ENCODE measurements at regions not wholly inside any gene's neighbourhood (a gene's known extent, or its start where the extent isn't known, plus 50 kb on each side); places are given as distances from the start of the nearest gene placed in this dataset.

- intact Hi-C loops (cut with micrococcal nuclease; ENCODE audit: unreplicated experiment) (no loop called here), in situ Hi-C loops (cut with HindIII; ENCODE audit: low pct_unique_long_range_greater_than_20kb, low sequenced_read_pairs) (no loop called here)
- Histone ChIP-seq H3K27ac (ENCODE audit: low read length) (no peak overlapping the region), H3K4me3 (ENCODE audit: low read depth in 2 of 2, low read length in 2 of 2) (no peak overlapping the region), H3K4me1 (ENCODE audit: control insufficient read depth, insufficient read depth, low read length) (no peaks in the 10 kb centered on the region), H3K9me3 (ENCODE audit: control insufficient read depth, insufficient read depth, low read depth, low read length) (no peaks in the 10 kb centered on the region), H3K36me3 (ENCODE audit: control insufficient read depth, insufficient read depth, low read length) (no peaks in the 10 kb centered on the region), H3K27me3 (ENCODE audit: control insufficient read depth, insufficient read depth, low read length) (no peaks in the 10 kb centered on the region)
- ChIA-PET POLR2A (no interaction called here), CTCF (no interaction called here)
- ATAC-seq (no peak), DNase-seq (ENCODE audit: low read depth, low spot score) (no peak)
- BruUV-seq (replicated peaks): no TSS peak
- TF ChIP-seq TCF7L2 (IDR thresholded peaks at IDR 0.05; ENCODE audit: low read depth, low read length) (no peak), POLR2AphosphoS5 (IDR thresholded peaks at IDR 0.05; ENCODE audit: low read depth, low read length) (no peak), SIN3A (IDR thresholded peaks at IDR 0.05; ENCODE audit: borderline replicate concordance, insufficient read depth, low read depth, low read length) (no peak)
- TF ChIP-seq, protein P1, sequence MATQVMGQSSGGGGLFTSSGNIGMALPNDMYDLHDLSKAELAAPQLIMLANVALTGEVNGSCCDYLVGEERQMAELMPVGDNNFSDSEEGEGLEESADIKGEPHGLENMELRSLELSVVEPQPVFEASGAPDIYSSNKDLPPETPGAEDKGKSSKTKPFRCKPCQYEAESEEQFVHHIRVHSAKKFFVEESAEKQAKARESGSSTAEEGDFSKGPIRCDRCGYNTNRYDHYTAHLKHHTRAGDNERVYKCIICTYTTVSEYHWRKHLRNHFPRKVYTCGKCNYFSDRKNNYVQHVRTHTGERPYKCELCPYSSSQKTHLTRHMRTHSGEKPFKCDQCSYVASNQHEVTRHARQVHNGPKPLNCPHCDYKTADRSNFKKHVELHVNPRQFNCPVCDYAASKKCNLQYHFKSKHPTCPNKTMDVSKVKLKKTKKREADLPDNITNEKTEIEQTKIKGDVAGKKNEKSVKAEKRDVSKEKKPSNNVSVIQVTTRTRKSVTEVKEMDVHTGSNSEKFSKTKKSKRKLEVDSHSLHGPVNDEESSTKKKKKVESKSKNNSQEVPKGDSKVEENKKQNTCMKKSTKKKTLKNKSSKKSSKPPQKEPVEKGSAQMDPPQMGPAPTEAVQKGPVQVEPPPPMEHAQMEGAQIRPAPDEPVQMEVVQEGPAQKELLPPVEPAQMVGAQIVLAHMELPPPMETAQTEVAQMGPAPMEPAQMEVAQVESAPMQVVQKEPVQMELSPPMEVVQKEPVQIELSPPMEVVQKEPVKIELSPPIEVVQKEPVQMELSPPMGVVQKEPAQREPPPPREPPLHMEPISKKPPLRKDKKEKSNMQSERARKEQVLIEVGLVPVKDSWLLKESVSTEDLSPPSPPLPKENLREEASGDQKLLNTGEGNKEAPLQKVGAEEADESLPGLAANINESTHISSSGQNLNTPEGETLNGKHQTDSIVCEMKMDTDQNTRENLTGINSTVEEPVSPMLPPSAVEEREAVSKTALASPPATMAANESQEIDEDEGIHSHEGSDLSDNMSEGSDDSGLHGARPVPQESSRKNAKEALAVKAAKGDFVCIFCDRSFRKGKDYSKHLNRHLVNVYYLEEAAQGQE (IDR thresholded peaks at IDR 0.05; ENCODE audit: insufficient read depth in 1 of 2, low read depth in 2 of 2, low read length in 1 of 2): no peak
Measured at GRCh38 chr5:17709011-17709710, 74.9 kb downstream of the TAF11L14 start.

GRCh38 chr5:17713301-17713700, 79.0 kb downstream of the TAF11L14 start:
- Histone ChIP-seq H3K36me3 (ENCODE audit: control insufficient read depth, insufficient read depth, low read length) (no peaks in the 10 kb centered on the region), H3K9me3 (ENCODE audit: control insufficient read depth, insufficient read depth, low read depth, low read length) (no peaks in the 10 kb centered on the region), H3K27ac (ENCODE audit: low read length) (no peak overlapping the region), H3K4me1 (ENCODE audit: control insufficient read depth, insufficient read depth, low read length) (no peaks in the 10 kb centered on the region), H3K4me3 (ENCODE audit: low read depth in 2 of 2, low read length in 2 of 2) (no peak overlapping the region), H3K27me3 (ENCODE audit: control insufficient read depth, insufficient read depth, low read length) (no peaks in the 10 kb centered on the region)
- intact Hi-C loops (cut with micrococcal nuclease; ENCODE audit: unreplicated experiment): no loop called here
- in situ Hi-C loops (cut with HindIII; ENCODE audit: low pct_unique_long_range_greater_than_20kb, low sequenced_read_pairs): no loop called here
- DNase-seq (ENCODE audit: low read depth, low spot score) (no peak), ATAC-seq (no peak)
- ChIA-PET CTCF (no interaction called here), POLR2A (no interaction called here)
- TF ChIP-seq, protein P1 (IDR thresholded peaks at IDR 0.05; ENCODE audit: insufficient read depth in 1 of 2, low read depth in 2 of 2, low read length in 1 of 2): no peak
- no peak for TF ChIP-seq SIN3A (IDR thresholded peaks at IDR 0.05; ENCODE audit: borderline replicate concordance, insufficient read depth, low read depth, low read length)
- no peak for TF ChIP-seq CTCF (IDR thresholded peaks at IDR 0.05)
- no peak for TF ChIP-seq POLR2AphosphoS5 (IDR thresholded peaks at IDR 0.05; ENCODE audit: low read depth, low read length)
- TF ChIP-seq TCF7L2 (IDR thresholded peaks at IDR 0.05; ENCODE audit: low read depth, low read length): no peak
- BruUV-seq (replicated peaks): no TSS peak
